Skeletal muscle cell (primary cell): ENCODE measurements at regions not wholly inside any gene's neighbourhood (a gene's known extent, or its start where the extent isn't known, plus 50 kb on each side); places are given as distances from the start of the nearest gene placed in this dataset.

Experiments
- DNase-seq: peaks from one replicate; pipeline ENCODE4 v3.0.0-alpha.2; 2010; ENCODE audit warnings: low read depth
- H3K4me3 ChIP-seq: 2 replicates; pipeline ENCODE4 v1.5.1; 2011; ENCODE audit warnings: low read depth, mild to moderate bottlenecking, control low read depth, low read length, moderate library complexity

DNA sequence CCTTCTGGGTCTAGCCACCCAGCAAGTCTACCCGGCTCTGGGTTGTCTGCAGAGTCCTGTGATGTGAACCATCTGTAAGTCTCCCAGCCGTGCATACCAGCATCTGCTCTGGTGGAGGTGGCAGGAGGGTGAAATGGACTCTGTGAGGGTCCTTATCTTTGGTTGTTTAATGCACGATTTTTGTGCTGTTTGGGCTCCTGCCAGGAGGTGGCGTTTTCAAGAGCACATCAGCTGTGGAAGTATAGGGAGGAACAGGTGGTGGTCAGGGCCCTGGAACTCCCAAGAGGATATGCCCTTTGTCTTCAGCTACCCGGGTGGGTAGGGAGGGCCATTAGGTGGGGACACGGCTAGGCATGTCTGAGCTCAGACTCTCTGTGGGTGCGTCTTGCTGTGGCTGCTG is 66.5 kb upstream of the ZFP42 start:
- DNase-seq = no peak
- no peak overlapping the region for H3K4me3 ChIP-seq

DNA sequence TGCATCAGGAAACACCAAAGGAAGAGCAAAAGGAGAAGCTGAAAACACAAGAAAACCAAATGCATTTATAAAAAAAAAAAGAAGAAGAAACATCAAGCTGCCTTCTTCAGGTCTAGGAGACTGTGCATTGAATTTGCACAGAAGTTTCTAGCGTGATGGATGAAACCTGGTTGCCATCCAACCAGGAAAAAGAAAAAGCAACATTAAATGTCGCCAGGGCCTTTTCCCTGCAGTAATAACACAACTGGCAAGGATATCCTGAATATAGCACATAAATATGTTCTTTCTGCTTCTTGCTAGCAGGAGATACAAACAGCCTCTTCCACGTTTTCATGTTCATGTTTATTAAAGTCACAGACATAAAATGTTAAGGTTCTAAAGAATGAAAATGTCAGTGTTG is 60.8 kb upstream of the ZFP42 start:
- no peak for DNase-seq
- H3K4me3 ChIP-seq = no peak overlapping the region

DNA sequence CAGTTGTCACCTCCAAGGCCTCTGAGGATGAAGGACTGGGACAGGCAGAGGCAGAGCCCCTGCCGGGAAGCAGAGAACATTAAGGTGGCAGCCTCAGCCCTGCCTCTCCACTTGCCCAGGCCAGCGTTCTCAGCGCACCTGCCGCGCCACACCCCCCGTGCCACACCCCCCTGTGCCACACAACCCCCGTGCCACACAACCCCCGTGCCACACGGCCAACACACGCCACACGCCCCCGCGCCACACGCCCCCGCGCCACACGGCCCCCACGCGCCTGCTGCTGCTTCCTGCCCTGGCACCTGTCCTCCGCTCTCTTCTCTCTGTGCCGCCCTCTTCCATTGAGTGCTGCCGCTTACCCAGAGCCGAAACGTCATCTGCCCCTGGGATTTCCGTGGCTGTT is 58.0 kb upstream of the ZFP42 start:
- no peak for DNase-seq

DNA sequence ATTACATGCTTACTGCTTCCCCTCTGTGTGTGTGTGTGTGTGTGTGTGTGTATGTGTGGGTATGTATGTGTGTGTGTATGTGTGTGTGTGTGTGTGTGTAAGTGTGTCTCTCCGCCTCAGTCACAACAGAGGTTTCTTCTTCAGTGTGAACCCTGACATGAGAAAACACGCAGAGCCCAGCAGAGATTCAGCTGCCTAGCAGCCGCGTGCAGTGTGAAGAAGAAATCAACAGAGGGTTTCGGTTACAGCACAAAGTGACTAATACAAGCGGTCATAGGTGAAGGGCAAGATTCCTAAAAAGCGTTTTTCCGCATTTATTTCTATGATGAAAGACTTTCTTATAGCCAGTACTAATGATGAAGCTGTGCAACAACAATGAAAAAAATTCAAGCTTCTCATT is 55.3 kb upstream of the ZFP42 start:
- no peak for DNase-seq
- no peak overlapping the region for H3K4me3 ChIP-seq

More for the DNA sequence above, 58.0 kb upstream of the ZFP42 start:
- no peak overlapping the region for H3K4me3 ChIP-seq

DNA sequence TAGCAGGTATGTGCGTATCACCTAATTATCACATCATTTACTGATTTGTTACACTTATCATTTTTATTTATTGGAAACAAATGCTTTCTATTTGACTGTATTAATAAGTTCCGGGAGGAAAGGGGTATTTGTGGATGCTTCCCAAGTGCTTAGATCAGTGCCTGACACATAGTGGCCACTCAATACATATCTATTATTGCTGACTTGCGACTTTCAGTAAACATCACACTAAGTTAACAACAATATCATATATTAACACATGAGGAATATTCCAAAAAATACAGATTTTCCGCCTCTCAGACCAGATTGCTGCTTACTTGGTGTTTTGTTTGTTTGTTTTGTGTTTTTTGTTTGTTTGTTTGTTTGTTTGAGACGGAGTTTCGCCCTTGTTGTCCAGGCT is 52.6 kb upstream of the ZFP42 start:
- no peak overlapping the region for H3K4me3 ChIP-seq
- DNase-seq = no peak

DNA sequence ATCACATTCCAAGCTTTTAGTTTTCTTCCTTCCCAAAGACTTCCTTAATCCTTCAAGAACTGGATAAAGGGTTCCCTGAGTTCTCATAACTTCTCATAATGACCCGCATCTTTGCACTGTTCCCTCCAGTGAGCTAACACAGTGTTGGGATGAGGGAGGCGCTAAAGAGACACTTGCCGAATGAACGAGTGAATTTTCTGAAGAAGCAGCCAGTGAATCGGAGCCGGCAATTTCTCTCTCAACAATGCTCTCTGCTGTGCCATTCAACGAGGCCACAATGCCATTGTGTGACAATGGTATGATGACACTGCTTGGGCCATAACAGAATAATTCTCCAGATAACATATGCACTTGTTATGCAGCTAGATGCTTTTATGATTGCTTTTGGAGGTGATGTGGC is 51.4 kb upstream of the ZFP42 start:
- DNase-seq = no peak
- H3K4me3 ChIP-seq = no peak overlapping the region
